HG02571 (cell line): ENCODE measurements at regions not wholly inside any gene's neighbourhood (a gene's known extent, or its start where the extent isn't known, plus 50 kb on each side); places are given as distances from the start of the nearest gene placed in this dataset.

Source experiments
- ATAC-seq: cut with Tn5 transposase; IDR thresholded peaks from one replicate; pipeline ENCODE4 v1.9.1; 2021; ENCODE audit warnings: mild to moderate bottlenecking, moderate library complexity; ENCODE audit not compliant: unreplicated experiment

DNA sequence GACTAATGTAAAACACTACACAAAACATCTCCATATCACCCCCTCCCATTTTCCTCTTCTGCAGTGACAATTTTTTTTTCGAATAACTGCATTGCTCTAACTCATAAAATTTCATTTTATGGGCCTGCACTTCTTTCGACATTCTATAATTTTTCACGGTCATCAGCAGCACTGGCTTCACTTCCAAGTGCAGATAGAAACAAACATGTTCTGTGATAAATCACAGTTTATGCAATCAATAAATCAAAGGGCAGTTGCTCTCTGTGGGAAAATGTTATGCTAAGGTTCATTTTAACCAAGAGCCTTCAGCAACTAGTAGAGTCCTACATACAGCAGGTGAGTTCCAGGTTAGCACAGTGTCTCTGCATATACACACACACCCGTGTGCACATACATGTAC lies 100.1 kb downstream of the GPAM start:
- no peak for ATAC-seq

DNA sequence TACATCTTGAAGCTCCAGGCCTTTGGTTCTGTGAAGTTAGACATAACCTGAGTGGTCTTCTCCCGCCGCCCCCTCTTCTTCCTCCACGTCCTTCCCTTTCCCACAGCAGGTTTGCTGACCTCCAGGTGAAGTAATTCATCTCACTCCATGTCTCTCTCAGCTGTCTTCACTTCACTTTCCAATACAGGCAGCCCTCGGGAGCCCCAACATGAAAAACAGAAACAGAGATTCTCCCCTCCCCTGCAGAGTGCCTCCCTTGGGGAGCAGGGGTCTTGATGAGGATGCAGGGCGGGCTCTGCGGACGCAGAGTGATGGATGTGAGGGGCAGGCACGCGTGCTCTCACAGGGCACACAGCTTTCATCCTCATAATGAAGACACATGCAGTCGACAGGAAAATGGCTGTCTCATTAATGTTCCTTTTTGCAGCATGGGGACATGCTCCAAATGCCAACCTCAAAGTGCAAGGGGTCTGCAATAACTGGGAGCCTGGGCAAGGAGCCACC lies 95.6 kb downstream of the GPAM start:
- no peak for ATAC-seq

DNA sequence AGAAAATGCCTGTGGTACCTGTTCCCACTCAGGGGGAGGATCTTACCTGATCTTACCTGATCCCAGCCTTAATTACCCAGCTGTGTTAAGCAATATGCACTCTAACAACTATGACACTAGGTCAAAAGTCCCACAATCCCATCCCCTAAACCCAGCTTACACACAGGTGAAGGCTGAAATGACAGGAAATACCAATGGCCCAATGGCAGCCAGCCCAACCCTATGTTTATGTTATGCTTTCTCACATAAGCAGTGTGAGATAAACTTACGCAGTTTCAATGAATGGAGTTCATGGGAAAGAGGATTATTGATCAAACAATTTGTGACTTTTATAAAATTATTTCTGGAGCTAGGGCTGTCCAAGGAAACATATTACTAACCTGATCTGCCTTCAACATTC lies 91.9 kb downstream of the GPAM start:
- ATAC-seq: no peak

DNA sequence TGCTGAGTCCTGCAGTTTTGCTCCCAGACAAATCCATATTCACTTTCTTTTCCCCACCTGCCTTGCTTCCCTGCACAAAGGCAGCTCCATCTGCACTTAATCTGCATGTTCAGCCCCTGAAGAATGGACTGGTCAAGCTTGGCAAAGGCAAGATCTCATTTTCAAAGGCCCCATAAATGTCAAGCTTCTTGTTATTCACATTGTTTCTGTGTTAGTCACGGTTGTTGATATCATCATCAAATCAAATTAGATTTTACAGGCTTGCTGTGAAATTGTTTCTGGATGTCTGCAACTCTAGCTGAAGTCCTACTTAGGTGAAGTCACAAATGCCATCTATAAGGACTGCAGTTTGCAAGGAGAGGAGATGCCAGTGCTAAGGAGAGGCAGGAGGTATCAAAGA lies 91.0 kb downstream of the GPAM start:
- no peak for ATAC-seq

DNA sequence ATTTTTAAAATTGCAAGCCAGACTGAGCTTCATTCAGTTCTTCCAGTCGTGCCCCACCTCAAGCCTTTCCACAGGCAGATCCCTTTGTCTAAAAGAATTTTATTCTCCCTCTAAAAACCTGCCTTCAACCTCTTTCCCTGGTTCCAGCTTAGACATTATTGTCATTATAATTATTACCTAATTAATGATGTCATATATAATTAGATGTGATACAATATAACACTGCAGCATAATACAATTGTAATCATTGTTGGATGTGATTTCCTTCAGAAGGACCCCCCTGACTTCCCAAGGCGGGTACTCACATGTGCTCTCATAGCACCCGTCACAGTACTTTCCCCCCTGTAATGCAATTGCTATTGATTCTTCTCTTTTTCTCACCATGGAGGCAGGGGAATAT lies 88.6 kb downstream of the GPAM start:
- no peak for ATAC-seq

DNA sequence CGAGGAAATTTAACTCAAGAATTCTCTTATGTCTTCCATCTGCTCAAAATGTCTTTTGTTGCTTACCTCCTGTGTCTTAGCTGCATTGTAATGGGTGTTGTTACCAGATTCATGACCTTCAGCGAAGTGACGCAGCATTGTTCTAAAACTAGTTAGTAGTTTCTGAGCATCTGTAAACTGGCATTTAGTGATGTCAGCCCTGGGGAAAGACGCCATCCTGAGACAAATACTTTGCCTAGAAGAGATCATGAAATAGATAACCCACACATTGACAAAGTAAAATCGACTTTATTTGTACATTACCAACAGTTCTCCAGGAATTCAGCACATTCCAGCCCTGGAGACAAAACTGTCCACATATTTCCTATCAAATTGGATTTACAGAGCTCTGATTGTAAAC lies 87.8 kb downstream of the GPAM start:
- no peak for ATAC-seq

DNA sequence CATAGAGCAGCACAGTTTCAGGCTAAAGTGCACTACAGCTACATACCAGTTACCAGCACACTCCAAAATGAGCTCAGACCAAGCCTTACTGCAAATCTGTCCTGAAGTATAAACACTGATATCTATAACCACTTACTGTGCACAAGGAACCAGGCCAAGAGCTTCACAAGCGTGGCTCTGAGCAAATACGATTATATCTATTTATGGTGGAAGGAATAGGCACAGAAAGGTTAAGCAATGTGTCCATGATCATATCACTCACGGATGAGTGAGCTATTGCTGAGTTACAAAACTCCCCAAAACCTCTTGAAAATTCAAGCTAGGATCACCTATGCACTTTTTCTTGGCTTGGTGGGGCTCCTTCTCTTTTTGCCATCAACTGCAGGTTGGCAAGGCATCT lies 84.9 kb downstream of the GPAM start:
- no peak for ATAC-seq
